H1 (cell line): ENCODE measurements at regions not wholly inside any gene's neighbourhood (a gene's known extent, or its start where the extent isn't known, plus 50 kb on each side); places are given as distances from the start of the nearest gene placed in this dataset.

ENCODE experiments used
- CHD1 ChIP-seq: IDR thresholded peaks from 2 replicates; pipeline ENCODE4 v1.6.1; 2012; ENCODE audit warnings: low read depth, low read length, improper control_type of control experiment
- CTCF ChIP-seq, 3 experiments: IDR thresholded peaks; 1 replicate in 2 of 3; 2 replicates in 1 of 3; pipeline versions ENCODE4 v1.5.1 to v1.6.1; 2011; ENCODE audit warnings: low read length in 3 of 3, mild to moderate bottlenecking in 3 of 3, inconsistent platforms in 2 of 3, low read depth in 1 of 3, moderate library complexity in 1 of 3; ENCODE audit not compliant: insufficient read depth in 1 of 3; ENCODE audit errors: control extremely low read depth in 1 of 3
- EP300 ChIP-seq, 2 experiments: IDR thresholded peaks; 1 replicate in 1 of 2; 2 replicates in 1 of 2; pipeline ENCODE4 v1.6.1; 2011 to 2012; ENCODE audit warnings: low read depth in 2 of 2, low read length in 2 of 2, mild to moderate bottlenecking in 2 of 2, borderline replicate concordance in 1 of 2, inconsistent platforms in 1 of 2, moderate library complexity in 1 of 2
- EZH2 ChIP-seq: fragments of 200-600 bp; sonication (generic); IDR thresholded peaks from 2 replicates; pipeline ENCODE4 v1.7.1; 2012; ENCODE audit warnings: low read depth, mild to moderate bottlenecking, moderate library complexity, low read length, inconsistent platforms; ENCODE audit not compliant: severe bottlenecking
- JUND ChIP-seq: IDR thresholded peaks from 2 replicates; pipeline ENCODE4 v1.6.1; 2011; ENCODE audit warnings: mild to moderate bottlenecking, improper control_type of control experiment, low read length
- MAFK ChIP-seq: IDR thresholded peaks from 2 replicates; pipeline ENCODE4 v1.6.1; 2012; ENCODE audit warnings: low read depth, mild to moderate bottlenecking, improper control_type of control experiment, low read length
- MAX ChIP-seq: IDR thresholded peaks from 2 replicates; pipeline ENCODE4 v1.6.1; 2012; ENCODE audit warnings: inconsistent platforms
- POLR2A ChIP-seq, 2 experiments: IDR thresholded peaks; 1 replicate in 1 of 2; 2 replicates in 1 of 2; pipeline ENCODE4 v1.6.1; 2011; ENCODE audit warnings: low read depth in 2 of 2, low read length in 2 of 2, mild to moderate bottlenecking in 2 of 2; ENCODE audit errors: control extremely low read depth in 1 of 2
- POLR2AphosphoS5 ChIP-seq: IDR thresholded peaks from 2 replicates; pipeline ENCODE4 v1.6.1; 2011; ENCODE audit warnings: low read depth, low read length
- SAP30 ChIP-seq: fragments of 300-600 bp; sonication (generic); IDR thresholded peaks from 2 replicates; pipeline ENCODE4 v1.7.1; 2012; ENCODE audit warnings: low read length, moderate library complexity, mild to moderate bottlenecking, inconsistent platforms; ENCODE audit not compliant: insufficient read depth, insufficient replicate concordance
- SIN3A ChIP-seq, 2 experiments: IDR thresholded peaks in 1 of 2; conservative IDR thresholded peaks in 1 of 2; 2 replicates each; pipeline ENCODE4 v1.6.1; 2011 to 2012; ENCODE audit warnings: low read length in 2 of 2, improper control_type of control experiment in 1 of 2, low read depth in 1 of 2, mild to moderate bottlenecking in 1 of 2
- TAF1 ChIP-seq: IDR thresholded peaks from 2 replicates; pipeline ENCODE4 v1.6.1; 2011; ENCODE audit warnings: mild to moderate bottlenecking, low read depth, low read length
- TBP ChIP-seq: IDR thresholded peaks from 2 replicates; pipeline ENCODE4 v1.6.1; 2011; ENCODE audit warnings: low read depth, low read length, improper control_type of control experiment
- TEAD4 ChIP-seq: IDR thresholded peaks from 2 replicates; pipeline ENCODE4 v1.6.1; 2012; ENCODE audit warnings: low read depth, low read length, inconsistent platforms, mixed read lengths

GRCh38 chr11:105229761-105230160 lies 90.2 kb upstream of the CARD18 start:
- TF ChIP-seq JUND (no peak), SIN3A (conservative IDR thresholded peaks at IDR 0.05 in 1 of 2, IDR thresholded peaks at IDR 0.05 in 1 of 2; ENCODE audit: low read depth in 1 of 2, low read length in 2 of 2) (no peak), EZH2 (no peak), EP300 (IDR thresholded peaks at IDR 0.05; ENCODE audit: borderline replicate concordance in 1 of 2, low read depth in 2 of 2, low read length in 2 of 2) (no peak), POLR2AphosphoS5 (no peak), CTCF (IDR thresholded peaks at IDR 0.05; ENCODE audit: control extremely low read depth in 1 of 3, insufficient read depth in 1 of 3, low read depth in 1 of 3, low read length in 3 of 3) (no peak), SAP30 (no peak), MAX (no peak), TBP (no peak), TAF1 (no peak), TEAD4 (no peak), POLR2A (IDR thresholded peaks at IDR 0.05; ENCODE audit: control extremely low read depth in 1 of 2, low read depth in 2 of 2, low read length in 2 of 2) (no peak), MAFK (no peak), CHD1 (no peak)
